ENCODE measurements at regions not wholly inside any gene's neighbourhood (a gene's known extent, or its start where the extent isn't known, plus 50 kb on each side); places are given as distances from the start of the nearest gene placed in this dataset.

DNA sequence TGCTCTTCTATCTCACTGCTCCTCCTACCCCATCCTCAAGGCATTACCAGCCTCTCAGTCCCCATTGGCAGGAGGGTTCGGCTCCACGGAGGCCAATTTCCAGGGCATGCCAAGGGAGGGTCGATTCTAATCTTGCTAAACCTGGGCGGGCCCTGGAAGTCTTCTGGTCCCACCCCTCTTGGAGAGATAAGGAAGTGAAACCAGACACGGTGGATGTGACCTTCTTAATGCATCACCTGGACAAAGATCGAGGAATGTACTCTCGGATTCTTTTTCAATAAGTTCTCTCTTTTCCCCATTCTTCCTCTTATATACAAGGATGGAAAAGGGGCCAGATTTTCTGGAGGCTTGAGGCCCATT is 112.2 kb upstream of the ARMC2 start:
- TF ChIP-seq, protein P1, sequence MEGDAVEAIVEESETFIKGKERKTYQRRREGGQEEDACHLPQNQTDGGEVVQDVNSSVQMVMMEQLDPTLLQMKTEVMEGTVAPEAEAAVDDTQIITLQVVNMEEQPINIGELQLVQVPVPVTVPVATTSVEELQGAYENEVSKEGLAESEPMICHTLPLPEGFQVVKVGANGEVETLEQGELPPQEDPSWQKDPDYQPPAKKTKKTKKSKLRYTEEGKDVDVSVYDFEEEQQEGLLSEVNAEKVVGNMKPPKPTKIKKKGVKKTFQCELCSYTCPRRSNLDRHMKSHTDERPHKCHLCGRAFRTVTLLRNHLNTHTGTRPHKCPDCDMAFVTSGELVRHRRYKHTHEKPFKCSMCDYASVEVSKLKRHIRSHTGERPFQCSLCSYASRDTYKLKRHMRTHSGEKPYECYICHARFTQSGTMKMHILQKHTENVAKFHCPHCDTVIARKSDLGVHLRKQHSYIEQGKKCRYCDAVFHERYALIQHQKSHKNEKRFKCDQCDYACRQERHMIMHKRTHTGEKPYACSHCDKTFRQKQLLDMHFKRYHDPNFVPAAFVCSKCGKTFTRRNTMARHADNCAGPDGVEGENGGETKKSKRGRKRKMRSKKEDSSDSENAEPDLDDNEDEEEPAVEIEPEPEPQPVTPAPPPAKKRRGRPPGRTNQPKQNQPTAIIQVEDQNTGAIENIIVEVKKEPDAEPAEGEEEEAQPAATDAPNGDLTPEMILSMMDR (IDR thresholded peaks at IDR 0.05; ENCODE audit: poor library complexity) = no peak
- TF ChIP-seq EZH2phosphoT487 (IDR thresholded peaks at IDR 0.05; ENCODE audit: low read depth, severe bottlenecking, unreplicated experiment) (no peak), EZH2 (IDR thresholded peaks at IDR 0.05; ENCODE audit: borderline replicate concordance) (no peak)

Data from hepatocyte (in vitro differentiated cells).